ENCODE measurements at regions not wholly inside any gene's neighbourhood (a gene's known extent, or its start where the extent isn't known, plus 50 kb on each side); places are given as distances from the start of the nearest gene placed in this dataset.

- intact Hi-C loops (cut with micrococcal nuclease): no loop called here
- Histone ChIP-seq H4K20me1 (ENCODE audit: insufficient read depth, low read length) (no peaks in the 10 kb centered on the region), H3K4me3 (replicated peaks in 1 of 3; ENCODE audit: low read depth in 2 of 3, low read length in 3 of 3) (no peak overlapping the region), H3K4me1 (ENCODE audit: control insufficient read depth in 1 of 2, insufficient read depth in 2 of 2, low read length in 2 of 2) (no peaks in the 10 kb centered on the region), H3K4me2 (replicated peaks; ENCODE audit: extremely low read depth, low read length, poor library complexity, severe bottlenecking) (no peak overlapping the region), H3K9me3 (replicated peaks in 1 of 2; ENCODE audit: control insufficient read depth in 1 of 2, insufficient read depth in 1 of 2, low read length in 2 of 2) (no peaks in the 10 kb centered on the region), H3K9ac (ENCODE audit: insufficient read depth, low read length, poor library complexity, severe bottlenecking) (no peak overlapping the region), H3K27ac (ENCODE audit: low read depth in 1 of 2, low read length in 2 of 2) (no peak overlapping the region), H3K79me2 (ENCODE audit: insufficient read depth, low read length) (no peaks in the 10 kb centered on the region), H2AFZ (ENCODE audit: insufficient read depth, low read depth, low read length, poor library complexity, severe bottlenecking) (no peak overlapping the region), H3K27me3 (ENCODE audit: control insufficient read depth in 2 of 2, insufficient read depth in 2 of 2, low read length in 2 of 2) (no peaks in the 10 kb centered on the region), H3K36me3 (replicated peaks in 1 of 2; ENCODE audit: control insufficient read depth in 1 of 2, insufficient read depth in 2 of 2, low read length in 2 of 2) (no peaks in the 10 kb centered on the region)
- no CpG with 5 or more reads among the region's 2 CpGs for WGBS (ENCODE audit: insufficient coverage)
- TF ChIP-seq CTCF (IDR thresholded peaks at IDR 0.05): no peak
- no peaks in the 10 kb centered on the region for H3K27me3 Mint-ChIP-seq (ENCODE audit: low read depth in 3 of 3)
- H3K27ac Mint-ChIP-seq: no peak overlapping the region
- no peak for DNase-seq
- H3K9me3 Mint-ChIP-seq: peaks cover 0 to 2% (median 0%) of the 10 kb centered on the region in 7 donors
- no peaks in the 10 kb centered on the region for H3K4me1 Mint-ChIP-seq
- no peaks in the 10 kb centered on the region for H3K36me3 Mint-ChIP-seq
- no peak overlapping the region for H3K4me3 Mint-ChIP-seq
These were observed 323.4 kb upstream of the KIF2B start for GRCh38 chr17:53499277-53499676.

GRCh38 chr17:53496356-53496755, 326.4 kb upstream of the KIF2B start:
- Mint-ChIP-seq H3K9me3 (peaks cover 0 to 3% (median 2%) of the 10 kb centered on the region in 7 donors), H3K27me3 (ENCODE audit: low read depth in 3 of 3) (no peaks in the 10 kb centered on the region), H3K36me3 (no peaks in the 10 kb centered on the region), H3K4me1 (no peaks in the 10 kb centered on the region), H3K27ac (no peak overlapping the region), H3K4me3 (no peak overlapping the region)
- no peaks in the 10 kb centered on the region for H4K20me1 ChIP-seq (ENCODE audit: insufficient read depth, low read length)
- intact Hi-C loops (cut with micrococcal nuclease): no loop called here
- no peak overlapping the region for H2AFZ ChIP-seq (ENCODE audit: insufficient read depth, low read depth, low read length, poor library complexity, severe bottlenecking)
- no peaks in the 10 kb centered on the region for H3K9me3 ChIP-seq (replicated peaks in 1 of 2; ENCODE audit: control insufficient read depth in 1 of 2, insufficient read depth in 1 of 2, low read length in 2 of 2)
- no peaks in the 10 kb centered on the region for H3K36me3 ChIP-seq (replicated peaks in 1 of 2; ENCODE audit: control insufficient read depth in 1 of 2, insufficient read depth in 2 of 2, low read length in 2 of 2)
- WGBS (ENCODE audit: insufficient coverage): no CpG with 5 or more reads among the region's 1 CpG
- no peak overlapping the region for H3K9ac ChIP-seq (ENCODE audit: insufficient read depth, low read length, poor library complexity, severe bottlenecking)
- H3K79me2 ChIP-seq (ENCODE audit: insufficient read depth, low read length): no peaks in the 10 kb centered on the region
- H3K4me1 ChIP-seq (ENCODE audit: control insufficient read depth in 1 of 2, insufficient read depth in 2 of 2, low read length in 2 of 2): no peaks in the 10 kb centered on the region
- no peak overlapping the region for H3K4me2 ChIP-seq (replicated peaks; ENCODE audit: extremely low read depth, low read length, poor library complexity, severe bottlenecking)
- TF ChIP-seq CTCF (IDR thresholded peaks at IDR 0.05): no peak
- no peaks in the 10 kb centered on the region for H3K27me3 ChIP-seq (ENCODE audit: control insufficient read depth in 2 of 2, insufficient read depth in 2 of 2, low read length in 2 of 2)
- no peak overlapping the region for H3K27ac ChIP-seq (ENCODE audit: low read depth in 1 of 2, low read length in 2 of 2)
- no peak for DNase-seq
- no peak overlapping the region for H3K4me3 ChIP-seq (replicated peaks in 1 of 3; ENCODE audit: low read depth in 2 of 3, low read length in 3 of 3)
